Heart left ventricle (tissue), 16 donors: ENCODE measurements at regions not wholly inside any gene's neighbourhood (a gene's known extent, or its start where the extent isn't known, plus 50 kb on each side); places are given as distances from the start of the nearest gene placed in this dataset.

Experiments
- ATAC-seq, 4 donors: fragments of 200-7000 bp; cut with Tn5 transposase; one replicate each; pipeline ENCODE4 v1.9.1; 2020 to 2022; ENCODE audit warnings: moderate library complexity in 4 of 4, mild to moderate bottlenecking in 3 of 4, moderate number of reproducible peaks in 1 of 4
- DNase-seq, 5 donors: peaks; one replicate each; pipeline ENCODE4 v3.0.0-alpha.2; 2020
- H3K27ac ChIP-seq, 12 donors: fragments of 200-600 bp; sonication (generic) in 4 of 12; one replicate each; pipeline versions ENCODE4 v1.5.0 to v1.8.0; 2016 to 2022; ENCODE audit warnings: mild to moderate bottlenecking in 2 of 12
- H3K27me3 ChIP-seq, 9 donors: fragments of 200-600 bp; sonication (generic) in 2 of 9; one replicate each; pipeline versions ENCODE4 v1.5.1 to v1.8.0; 2016 to 2022; ENCODE audit warnings: mild to moderate bottlenecking in 3 of 9
- H3K36me3 ChIP-seq, 9 donors: fragments of 200-600 bp; sonication (generic) in 2 of 9; one replicate each; pipeline versions ENCODE4 v1.5.0 to v1.8.0; 2018 to 2022; ENCODE audit warnings: mild to moderate bottlenecking in 2 of 9
- H3K4me1 ChIP-seq, 12 donors: fragments of 200-600 bp; sonication (generic) in 4 of 12; one replicate each; pipeline versions ENCODE4 v1.5.0 to v1.8.0; 2016 to 2022; ENCODE audit warnings: mild to moderate bottlenecking in 3 of 12
- H3K4me3 ChIP-seq, 12 donors: fragments of 200-600 bp; sonication (generic) in 4 of 12; one replicate each; pipeline versions ENCODE4 v1.5.0 to v1.8.0; 2017 to 2022; ENCODE audit warnings: mild to moderate bottlenecking in 9 of 12, moderate library complexity in 4 of 12
- H3K9me3 ChIP-seq, 12 donors: fragments of 200-600 bp; sonication (generic) in 4 of 12; one replicate each; pipeline versions ENCODE4 v1.5.0 to v1.8.0; 2016 to 2022; ENCODE audit warnings: mild to moderate bottlenecking in 1 of 12
- POLR2A ChIP-seq, 2 donors: fragments of 450-650 bp; IDR thresholded peaks; one replicate each; pipeline ENCODE4 v1.6.1; 2017; ENCODE audit warnings: antibody characterized with exemption in 2 of 2, mild to moderate bottlenecking in 2 of 2, moderate library complexity in 2 of 2
- WGBS, 4 donors: extraction: QIAGEN DNeasy Blood & Tissue Kit in 2 of 4; methylation state at CpG; one replicate each; pipeline versions ENCODE4 v1.1.5 to v1.1.7; 2013 to 2018; 5-methylcytosine and 5-hydroxymethylcytosine counted together
- intact Hi-C, 10 donors: fragments of 100-400 bp; cut with DNase I; formaldehyde crosslinking; loops; one replicate each; pipeline versions ENCODE4 v1.11.1 to v1.14.2; 2022
- TF ChIP-seq, protein P1 (sequence below), 12 donors: fragments of 200-600 bp; sonication (generic) in 4 of 12; IDR thresholded peaks; one replicate each; pipeline versions ENCODE4 v1.5.0 to v1.8.0; 2018 to 2022; ENCODE audit warnings: antibody characterized with exemption in 12 of 12, mild to moderate bottlenecking in 5 of 12
- donor health status: ischemic (EF 13 %, LVEDD 7.1; RV severe dilation, severe dysfunction).
- donor health status: healthy with polysubstance abuse.
- donor health status: DM: no; HTN: yes; CAD: no.
- donor health status: DM: no; HTN: no; CAD: no.
- donor health status: ischemic (EF 25% LVEDD 6.9; RV normal size, moderate dysfunction).
- donor health status: ischemic (EF 25% LVEDD 5.7; RV mildly dilated, moderate dysfunction).
- donor health status: healthy.
- donor health status: DM: yes; HTN: yes; CAD: no.
- donor health status: ischemic (EF 35%, LVEDD 5.7; RV mildly dilated, moderate dysfunction).
- donor health status: nonischemic (EF 11% LVEDD 7.7; RV severe dilation, severe dysfunction).
- donor health status: DM: yes; HTN: yes; CAD: no.
- donor health status: PGD.
- donor health status: ischemic (EF 29% LVEDD 5.4; RV normal size, mild dysfunction).
- donor health status: nonischemic (EF 23%, LVEDD 6.1; RV moderate dilation, normal function).

DNA sequence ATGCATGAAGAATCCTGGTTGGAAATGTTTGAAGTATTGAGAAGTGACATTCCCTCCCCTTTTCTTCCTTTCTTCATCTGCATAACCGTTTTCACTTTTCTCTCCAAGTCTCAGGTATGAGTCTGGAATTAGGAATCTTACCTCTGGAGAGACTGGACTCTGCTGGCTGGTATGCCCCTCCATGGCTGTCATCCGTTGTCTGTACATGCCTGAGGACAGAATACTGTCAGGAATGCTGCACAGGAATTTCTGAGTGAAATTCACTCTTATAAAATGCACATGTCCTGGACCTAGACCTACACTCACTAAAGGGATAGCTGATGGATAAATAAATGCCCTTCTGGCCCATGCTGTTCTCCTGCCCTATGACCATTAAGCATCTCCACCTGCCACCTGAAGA is 179.5 kb downstream of the MSN start:
- H3K4me1 ChIP-seq: no peaks in the 10 kb centered on the region
- no peak overlapping the region for H3K4me3 ChIP-seq
- no peaks in the 10 kb centered on the region for H3K9me3 ChIP-seq
- 30 to 62% (median 39%) methylated on average over 2 of the region's 2 CpGs for WGBS, 4 donors
- ATAC-seq (no peak), DNase-seq (no peak)
- peaks cover 0 to 27% (median 0%) of the 10 kb centered on the region in 9 donors for H3K27me3 ChIP-seq
- H3K27ac ChIP-seq: no peak overlapping the region
- intact Hi-C loops: loop anchor here in 1 of 10 donors (10.0 kb wide), 1 partner anchor 58 kb away; no protein-coding TSS in a partner anchor
- TF ChIP-seq, protein P1, sequence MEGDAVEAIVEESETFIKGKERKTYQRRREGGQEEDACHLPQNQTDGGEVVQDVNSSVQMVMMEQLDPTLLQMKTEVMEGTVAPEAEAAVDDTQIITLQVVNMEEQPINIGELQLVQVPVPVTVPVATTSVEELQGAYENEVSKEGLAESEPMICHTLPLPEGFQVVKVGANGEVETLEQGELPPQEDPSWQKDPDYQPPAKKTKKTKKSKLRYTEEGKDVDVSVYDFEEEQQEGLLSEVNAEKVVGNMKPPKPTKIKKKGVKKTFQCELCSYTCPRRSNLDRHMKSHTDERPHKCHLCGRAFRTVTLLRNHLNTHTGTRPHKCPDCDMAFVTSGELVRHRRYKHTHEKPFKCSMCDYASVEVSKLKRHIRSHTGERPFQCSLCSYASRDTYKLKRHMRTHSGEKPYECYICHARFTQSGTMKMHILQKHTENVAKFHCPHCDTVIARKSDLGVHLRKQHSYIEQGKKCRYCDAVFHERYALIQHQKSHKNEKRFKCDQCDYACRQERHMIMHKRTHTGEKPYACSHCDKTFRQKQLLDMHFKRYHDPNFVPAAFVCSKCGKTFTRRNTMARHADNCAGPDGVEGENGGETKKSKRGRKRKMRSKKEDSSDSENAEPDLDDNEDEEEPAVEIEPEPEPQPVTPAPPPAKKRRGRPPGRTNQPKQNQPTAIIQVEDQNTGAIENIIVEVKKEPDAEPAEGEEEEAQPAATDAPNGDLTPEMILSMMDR (IDR thresholded peaks at IDR 0.05): no peak
- no peak for TF ChIP-seq POLR2A (IDR thresholded peaks at IDR 0.05)
- no peaks in the 10 kb centered on the region for H3K36me3 ChIP-seq

DNA sequence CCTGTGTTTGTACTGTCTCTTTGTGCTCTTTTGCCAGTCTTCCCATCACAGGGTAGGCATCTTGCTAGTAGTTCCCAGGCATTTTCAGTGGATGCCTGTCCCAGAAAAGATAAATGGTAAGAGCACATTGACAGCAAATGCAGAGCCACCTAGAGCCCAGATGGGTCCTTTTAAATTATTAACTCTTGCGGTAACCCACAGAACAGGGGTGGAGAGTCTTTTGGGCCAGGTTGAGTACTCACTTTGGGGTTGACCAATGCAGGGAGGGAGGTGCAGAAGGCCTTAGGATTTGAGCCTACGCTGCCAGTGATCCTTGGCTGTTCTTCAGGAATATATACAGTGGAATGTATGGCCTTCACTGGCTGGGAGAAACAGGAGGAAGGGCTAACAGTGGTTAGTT is 173.8 kb downstream of the MSN start:
- 69 to 89% (median 85%) methylated on average over 2 of the region's 2 CpGs for WGBS, 4 donors
- intact Hi-C loops: loop anchor here in 1 of 10 donors (10.0 kb wide), 1 partner anchor 64 kb away; no protein-coding TSS in a partner anchor
- no peaks in the 10 kb centered on the region for H3K4me1 ChIP-seq

DNA sequence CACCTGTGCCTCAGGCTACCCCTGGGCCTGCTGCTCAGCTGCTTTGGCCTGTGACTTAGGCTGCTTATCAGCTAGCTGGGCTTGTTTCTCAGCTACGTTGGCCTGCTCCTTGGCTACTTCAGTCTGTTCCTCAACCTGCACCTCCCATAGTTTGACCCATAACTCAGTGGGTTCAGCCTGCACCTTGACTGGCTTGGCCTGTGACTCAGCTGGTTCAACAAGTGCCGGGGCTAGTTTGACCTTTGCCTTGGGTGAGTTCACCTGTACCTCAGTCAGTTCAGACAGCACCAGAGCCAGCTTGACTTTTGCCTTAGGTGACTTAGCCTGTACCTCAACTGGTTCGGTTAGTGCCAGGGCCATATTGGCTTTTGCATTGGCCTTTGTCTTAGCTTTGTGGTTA is 171.2 kb downstream of the MSN start:
- 61 to 94% (median 90%) methylated on average over 3 of the region's 3 CpGs for WGBS, 4 donors
- intact Hi-C loops: no loop called here
- ATAC-seq: no peak
- Histone ChIP-seq H3K27me3 (peaks cover 0 to 20% (median 0%) of the 10 kb centered on the region in 9 donors), H3K27ac (no peak overlapping the region), H3K4me3 (no peak overlapping the region), H3K9me3 (no peaks in the 10 kb centered on the region), H3K4me1 (no peaks in the 10 kb centered on the region), H3K36me3 (no peaks in the 10 kb centered on the region)
- TF ChIP-seq POLR2A (IDR thresholded peaks at IDR 0.05): no peak
- TF ChIP-seq, protein P1 (IDR thresholded peaks at IDR 0.05): no peak
- no peak for DNase-seq

More for the DNA sequence above, 173.8 kb downstream of the MSN start:
- H3K4me3 ChIP-seq: no peak overlapping the region
- no peak overlapping the region for H3K27ac ChIP-seq
- no peaks in the 10 kb centered on the region for H3K9me3 ChIP-seq
- DNase-seq (no peak), ATAC-seq (no peak)
- TF ChIP-seq, protein P1 (IDR thresholded peaks at IDR 0.05): no peak
- no peak for TF ChIP-seq POLR2A (IDR thresholded peaks at IDR 0.05)
- H3K27me3 ChIP-seq: peaks cover 0 to 31% (median 0%) of the 10 kb centered on the region in 9 donors
- no peaks in the 10 kb centered on the region for H3K36me3 ChIP-seq

DNA sequence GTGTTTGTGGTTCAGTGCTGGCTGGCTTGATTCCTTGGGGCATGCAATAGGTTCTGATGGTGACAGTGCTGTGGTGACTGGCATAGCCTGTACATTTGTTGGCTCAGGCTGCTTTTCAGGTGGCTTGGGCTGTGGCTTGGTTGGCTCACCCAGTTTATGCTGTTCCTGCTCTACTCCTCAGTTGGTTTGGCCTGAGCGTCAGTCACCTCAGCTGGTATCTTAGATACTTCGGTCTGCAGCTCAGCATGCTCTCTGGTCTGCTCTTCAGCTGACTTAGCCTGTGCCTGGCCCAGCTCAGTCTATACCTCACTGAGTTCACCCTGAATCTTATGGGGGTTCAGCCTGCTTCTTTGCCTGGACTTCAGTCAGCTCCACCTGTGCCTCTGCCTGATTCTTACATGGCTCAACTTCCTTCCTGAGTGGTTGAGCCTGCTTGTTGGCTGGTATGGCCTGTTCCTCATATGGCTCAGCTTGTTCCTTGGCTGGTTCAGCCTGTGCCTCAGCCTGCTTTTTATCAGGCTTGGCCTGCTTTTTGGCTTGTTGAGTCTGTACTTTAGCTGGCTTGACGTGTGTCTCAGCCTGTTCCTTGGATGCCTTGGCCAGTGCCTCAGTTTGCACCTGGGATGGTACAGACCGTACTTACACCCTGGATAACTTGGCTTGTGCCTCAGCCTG is 170.6 kb downstream of the MSN start:
- WGBS, 4 donors: 80 to 92% (median 90%) methylated on average over 4 of the region's 4 CpGs
- TF ChIP-seq, protein P1 (IDR thresholded peaks at IDR 0.05): no peak
- no peak for TF ChIP-seq POLR2A (IDR thresholded peaks at IDR 0.05)
- no peak overlapping the region for H3K4me3 ChIP-seq
- no peaks in the 10 kb centered on the region for H3K36me3 ChIP-seq
- DNase-seq: no peak
- H3K27ac ChIP-seq: no peak overlapping the region
- H3K9me3 ChIP-seq: no peaks in the 10 kb centered on the region
- H3K4me1 ChIP-seq: no peaks in the 10 kb centered on the region
- no peak for ATAC-seq
- intact Hi-C loops: no loop called here
- peaks cover 0 to 17% (median 0%) of the 10 kb centered on the region in 9 donors for H3K27me3 ChIP-seq
